ENCODE measurements at regions not wholly inside any gene's neighbourhood (a gene's known extent, or its start where the extent isn't known, plus 50 kb on each side); places are given as distances from the start of the nearest gene placed in this dataset.
"Not testable (repeated sequence)": the region's sequence is repeated elsewhere in the genome, so short reads cannot be mapped to it uniquely, and the experiment has no call there.

GRCh38 chr14:54010981-54011380 lies 54.4 kb upstream of the BMP4 start:
- CTCF ChIA-PET = no interaction called here

GRCh38 chr14:54023027-54023426 lies 66.4 kb upstream of the BMP4 start:
- POLR2A ChIA-PET = no interaction called here
- DNase-seq = no peak
- H3K4me3 Mint-ChIP-seq = no peak overlapping the region
- no peaks in the 10 kb centered on the region for H3K27me3 Mint-ChIP-seq
- no peaks in the 10 kb centered on the region for H3K36me3 Mint-ChIP-seq
- H3K27ac Mint-ChIP-seq = no peak overlapping the region
- H3K9me3 Mint-ChIP-seq = no peaks in the 10 kb centered on the region
- CTCF ChIA-PET = interaction anchor here (0.7 kb wide), 1 partner anchor 62 kb away, joined by 3 read pairs; no protein-coding TSS in a partner anchor
- intact Hi-C loops (cut with micrococcal nuclease) = no loop called here
- no peaks in the 10 kb centered on the region for H3K4me1 Mint-ChIP-seq (ENCODE audit: low read depth)

More at GRCh38 chr14:54010981-54011380, 54.4 kb upstream of the BMP4 start:
- Mint-ChIP-seq H3K9me3 (peaks cover 3% of the 10 kb centered on the region), H3K27ac (no peak overlapping the region), H3K4me3 (no peak overlapping the region), H3K36me3 (no peaks in the 10 kb centered on the region), H3K27me3 (peaks cover 3% of the 10 kb centered on the region), H3K4me1 (ENCODE audit: low read depth) (no peaks in the 10 kb centered on the region)
- POLR2A ChIA-PET = no interaction called here
- intact Hi-C loops (cut with micrococcal nuclease) = no loop called here
- no peak for DNase-seq

DNA sequence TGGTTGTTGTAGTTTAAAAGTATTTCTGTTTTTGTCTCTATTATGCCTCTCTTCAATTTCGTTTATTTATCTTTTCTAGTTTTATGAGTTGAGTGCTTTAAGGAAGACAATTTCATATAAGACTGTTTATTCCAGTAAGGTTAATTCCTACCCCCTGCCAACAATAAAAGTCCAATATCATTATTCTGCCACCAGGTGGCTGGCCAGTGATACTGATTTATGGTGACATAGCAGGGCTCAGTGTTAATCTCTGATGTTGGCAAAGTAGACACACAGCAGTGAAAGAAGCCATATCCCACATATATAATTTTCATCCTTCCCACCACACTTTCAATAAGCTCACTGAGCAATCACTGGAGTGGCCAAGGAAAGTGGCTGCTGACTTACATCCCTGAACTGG lies 69.0 kb upstream of the BMP4 start:
- H3K4me3 Mint-ChIP-seq = no peak overlapping the region
- no peaks in the 10 kb centered on the region for H3K27me3 Mint-ChIP-seq
- no peaks in the 10 kb centered on the region for H3K36me3 Mint-ChIP-seq
- CTCF ChIA-PET = no interaction called here
- H3K4me1 Mint-ChIP-seq (ENCODE audit: low read depth) = no peaks in the 10 kb centered on the region
- intact Hi-C loops (cut with micrococcal nuclease) = no loop called here
- POLR2A ChIA-PET = no interaction called here
- H3K27ac Mint-ChIP-seq = no peak overlapping the region
- peaks cover 4% of the 10 kb centered on the region for H3K9me3 Mint-ChIP-seq
- no peak for DNase-seq

GRCh38 chr14:54026671-54027070 lies 70.0 kb upstream of the BMP4 start:
- Mint-ChIP-seq H3K36me3 (no peaks in the 10 kb centered on the region), H3K27me3 (no peaks in the 10 kb centered on the region), H3K4me1 (ENCODE audit: low read depth) (no peaks in the 10 kb centered on the region), H3K9me3 (peaks cover 4% of the 10 kb centered on the region), H3K27ac (no peak overlapping the region), H3K4me3 (no peak overlapping the region)
- ChIA-PET CTCF (interaction anchor here (1.2 kb wide), 1 partner anchor 14 kb away, joined by 3 read pairs; no protein-coding TSS in a partner anchor), POLR2A (no interaction called here)
- intact Hi-C loops (cut with micrococcal nuclease) = no loop called here
- no peak for DNase-seq

DNA sequence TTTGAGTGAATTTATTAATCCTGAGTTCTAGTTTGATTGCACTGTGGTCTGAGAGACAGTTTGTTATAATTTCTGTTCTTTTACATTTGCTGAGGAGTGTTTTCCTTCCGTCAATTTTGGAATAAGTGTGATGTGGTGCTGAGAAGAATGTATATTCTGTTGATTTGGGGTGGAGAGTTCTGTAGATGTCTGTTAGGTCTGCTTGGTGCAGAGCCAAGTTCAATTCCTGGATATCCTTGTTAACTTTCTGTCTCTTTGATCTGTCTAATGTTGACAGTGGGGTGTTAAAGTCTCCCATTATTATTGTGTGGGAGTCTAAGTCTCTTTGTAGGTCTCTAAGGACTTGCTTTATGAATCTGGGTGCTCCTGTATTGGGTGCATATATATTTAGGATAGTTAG lies 74.4 kb upstream of the BMP4 start:
- H3K36me3 Mint-ChIP-seq; H3K27me3 Mint-ChIP-seq; POLR2A ChIA-PET; H3K4me3 Mint-ChIP-seq; H3K4me1 Mint-ChIP-seq (ENCODE audit: low read depth); CTCF ChIA-PET; DNase-seq; intact Hi-C loops (cut with micrococcal nuclease); H3K27ac Mint-ChIP-seq: not testable (repeated sequence)
- peaks cover 22% of the 10 kb centered on the region for H3K9me3 Mint-ChIP-seq

DNA sequence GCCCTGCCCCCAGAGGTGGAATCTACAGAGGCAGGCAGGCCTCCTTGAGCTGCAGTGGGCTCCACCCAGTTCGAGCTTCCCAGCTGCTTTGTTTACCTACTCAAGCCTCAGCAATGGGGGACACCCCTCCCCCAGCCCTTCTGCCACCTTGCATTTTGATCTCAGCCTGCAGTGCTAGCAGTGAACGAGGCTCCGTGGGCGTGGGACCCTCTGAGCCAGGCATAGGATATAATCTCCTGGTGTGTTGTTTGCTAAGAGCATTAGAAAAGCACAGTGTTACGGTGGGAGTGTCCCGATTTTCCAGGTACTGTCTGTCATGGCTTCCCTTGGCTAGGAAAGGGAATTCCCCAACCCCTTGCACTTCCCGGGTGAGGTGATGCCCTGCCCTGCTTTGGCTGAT lies 76.7 kb upstream of the BMP4 start:
- H3K4me3 Mint-ChIP-seq; H3K4me1 Mint-ChIP-seq (ENCODE audit: low read depth); DNase-seq; intact Hi-C loops (cut with micrococcal nuclease); H3K27me3 Mint-ChIP-seq; H3K36me3 Mint-ChIP-seq; H3K27ac Mint-ChIP-seq; POLR2A ChIA-PET; CTCF ChIA-PET: not testable (repeated sequence)
- peaks cover 20% of the 10 kb centered on the region for H3K9me3 Mint-ChIP-seq

GRCh38 chr14:54038724-54039123 lies 82.1 kb upstream of the BMP4 start:
- ChIA-PET POLR2A (no interaction called here), CTCF (no interaction called here)
- intact Hi-C loops (cut with micrococcal nuclease) = no loop called here
- Mint-ChIP-seq H3K27me3 (peaks cover 2% of the 10 kb centered on the region), H3K36me3 (no peaks in the 10 kb centered on the region), H3K4me1 (ENCODE audit: low read depth) (no peaks in the 10 kb centered on the region), H3K27ac (no peak overlapping the region), H3K4me3 (no peak overlapping the region), H3K9me3 (peaks cover 14% of the 10 kb centered on the region)
- DNase-seq = no peak

- Mint-ChIP-seq H3K4me3 (no peak overlapping the region), H3K27ac (no peak overlapping the region), H3K9me3 (peaks cover 10% of the 10 kb centered on the region), H3K27me3 (peaks cover 2% of the 10 kb centered on the region), H3K36me3 (no peaks in the 10 kb centered on the region), H3K4me1 (ENCODE audit: low read depth) (no peaks in the 10 kb centered on the region)
- no peak for DNase-seq
- POLR2A ChIA-PET = no interaction called here
- CTCF ChIA-PET = no interaction called here
- intact Hi-C loops (cut with micrococcal nuclease) = no loop called here
Measured at GRCh38 chr14:54039311-54039710, 82.7 kb upstream of the BMP4 start.

- H3K27me3 Mint-ChIP-seq = peaks cover 2% of the 10 kb centered on the region
- H3K4me1 Mint-ChIP-seq (ENCODE audit: low read depth) = no peaks in the 10 kb centered on the region
- H3K9me3 Mint-ChIP-seq = no peaks in the 10 kb centered on the region
- ChIA-PET CTCF (interaction anchor here (1.3 kb wide), 1 partner anchor 14 kb away, joined by 3 read pairs; no protein-coding TSS in a partner anchor), POLR2A (no interaction called here)
- no peak overlapping the region for H3K4me3 Mint-ChIP-seq
- no peaks in the 10 kb centered on the region for H3K36me3 Mint-ChIP-seq
- intact Hi-C loops (cut with micrococcal nuclease) = no loop called here
- H3K27ac Mint-ChIP-seq = no peak overlapping the region
- no peak for DNase-seq
Measured at GRCh38 chr14:54040846-54041245, 84.2 kb upstream of the BMP4 start.

DNA sequence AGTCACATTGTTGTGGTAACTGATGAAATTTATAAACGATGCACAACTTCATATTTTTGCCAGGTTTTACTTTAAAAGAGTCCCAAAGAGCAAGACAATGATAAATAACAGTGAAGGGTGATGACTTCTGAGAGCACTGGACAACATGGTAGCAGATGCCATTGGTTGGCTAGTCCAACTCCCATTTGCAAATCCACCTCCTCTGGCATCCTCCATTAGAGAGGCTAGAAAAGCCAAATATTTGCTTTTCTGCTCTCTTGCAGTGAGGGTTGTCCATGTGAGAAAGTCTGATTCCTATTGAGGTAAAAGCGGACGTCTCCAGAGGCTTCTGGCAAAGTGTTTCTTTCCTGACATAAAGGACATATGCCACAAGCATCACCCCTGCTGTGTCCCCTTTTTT lies 89.6 kb upstream of the BMP4 start:
- Mint-ChIP-seq H3K36me3 (no peaks in the 10 kb centered on the region), H3K27me3 (no peaks in the 10 kb centered on the region), H3K4me1 (ENCODE audit: low read depth) (no peaks in the 10 kb centered on the region), H3K4me3 (no peak overlapping the region), H3K9me3 (no peaks in the 10 kb centered on the region), H3K27ac (no peak overlapping the region)
- no peak for DNase-seq
- ChIA-PET POLR2A (interaction anchor here (0.6 kb wide), 1 partner anchor 284 kb away, joined by 4 read pairs; no protein-coding TSS in a partner anchor), CTCF (no interaction called here)
- intact Hi-C loops (cut with micrococcal nuclease) = no loop called here

DNA sequence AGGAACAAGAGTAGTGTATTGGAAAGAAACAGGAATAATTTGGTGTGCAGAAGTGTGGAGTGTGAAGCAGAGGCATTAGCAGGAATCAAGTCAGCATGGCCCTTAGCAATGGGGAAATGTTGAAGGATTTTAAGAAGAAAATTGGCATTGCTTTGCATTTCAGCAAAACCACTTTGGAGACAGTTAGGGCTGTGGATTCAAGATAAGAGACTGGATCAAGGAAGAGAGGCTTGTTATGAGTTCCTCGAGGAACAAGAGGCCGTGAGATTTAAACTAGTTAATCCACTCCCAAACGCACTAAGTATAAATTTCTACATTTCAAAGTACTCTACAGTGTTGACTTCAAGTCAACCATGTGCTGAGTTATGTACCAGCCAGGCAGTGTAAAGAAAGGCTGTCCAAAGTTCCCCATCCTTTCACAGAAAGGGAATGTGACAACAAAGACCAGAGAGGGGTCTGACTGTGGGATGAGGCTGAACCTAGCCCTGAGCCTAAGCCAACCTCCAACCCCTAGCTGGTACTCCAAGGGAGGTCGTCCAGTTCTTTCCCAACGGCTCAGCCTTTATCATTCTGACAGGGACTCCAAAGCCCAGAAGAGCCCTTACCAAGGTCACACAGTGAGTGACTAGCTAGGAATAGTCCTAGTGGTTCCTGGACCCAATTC lies 91.2 kb upstream of the BMP4 start:
- no peaks in the 10 kb centered on the region for H3K36me3 Mint-ChIP-seq
- no peaks in the 10 kb centered on the region for H3K9me3 Mint-ChIP-seq
- H3K4me1 Mint-ChIP-seq (ENCODE audit: low read depth) = no peaks in the 10 kb centered on the region
- no peak overlapping the region for H3K27ac Mint-ChIP-seq
- ChIA-PET POLR2A (no interaction called here), CTCF (no interaction called here)
- no peak overlapping the region for H3K4me3 Mint-ChIP-seq
- no peaks in the 10 kb centered on the region for H3K27me3 Mint-ChIP-seq
- no peak for DNase-seq
- intact Hi-C loops (cut with micrococcal nuclease) = no loop called here

DNA sequence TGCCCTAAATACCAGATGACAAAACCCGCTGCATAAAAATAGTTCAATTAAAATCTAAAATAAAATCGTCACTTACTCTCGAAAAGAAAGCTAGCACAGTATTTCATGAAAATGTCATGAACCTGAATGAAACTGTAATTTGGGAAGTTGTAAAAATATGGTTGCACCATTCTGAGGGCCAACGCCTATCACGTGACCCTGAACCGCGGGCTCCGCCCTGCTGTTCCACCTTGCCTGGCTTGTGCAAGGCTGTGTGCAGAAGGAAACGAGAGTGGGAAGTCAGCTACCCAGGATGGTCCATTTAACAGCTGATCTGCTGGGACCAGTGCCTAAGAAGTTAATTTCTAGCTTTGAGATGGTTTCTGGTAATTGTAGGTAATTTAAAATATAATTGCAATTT lies 91.7 kb upstream of the BMP4 start:
- H3K9me3 Mint-ChIP-seq = no peaks in the 10 kb centered on the region
- no peak overlapping the region for H3K27ac Mint-ChIP-seq
- ChIA-PET POLR2A (no interaction called here), CTCF (no interaction called here)
- intact Hi-C loops (cut with micrococcal nuclease) = no loop called here
- no peak for DNase-seq
- no peaks in the 10 kb centered on the region for H3K27me3 Mint-ChIP-seq
- H3K4me1 Mint-ChIP-seq (ENCODE audit: low read depth) = no peaks in the 10 kb centered on the region
- no peaks in the 10 kb centered on the region for H3K36me3 Mint-ChIP-seq
- H3K4me3 Mint-ChIP-seq = no peak overlapping the region

DNA sequence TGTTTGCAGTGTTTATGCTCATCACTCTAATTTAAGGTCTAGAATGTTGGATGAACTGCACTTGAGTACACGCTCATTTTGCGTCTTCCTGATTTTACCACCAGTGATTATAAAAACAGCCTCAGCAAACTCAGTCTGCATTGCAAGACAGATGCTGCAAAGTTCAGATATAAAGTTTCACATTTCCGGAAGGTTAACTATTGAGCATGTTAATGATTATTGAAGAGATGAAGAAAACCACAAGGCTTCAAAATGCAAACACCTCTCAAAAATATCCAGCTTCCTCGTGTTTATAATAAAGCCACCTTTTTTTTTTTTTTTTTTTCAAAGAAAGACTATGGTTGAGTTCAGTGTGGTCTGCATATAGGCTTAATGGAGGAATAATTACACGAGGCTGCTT lies 92.1 kb upstream of the BMP4 start:
- H3K4me1 Mint-ChIP-seq (ENCODE audit: low read depth) = no peaks in the 10 kb centered on the region
- ChIA-PET CTCF (no interaction called here), POLR2A (no interaction called here)
- H3K4me3 Mint-ChIP-seq = no peak overlapping the region
- H3K9me3 Mint-ChIP-seq = no peaks in the 10 kb centered on the region
- no peak for DNase-seq
- no peak overlapping the region for H3K27ac Mint-ChIP-seq
- H3K27me3 Mint-ChIP-seq = no peaks in the 10 kb centered on the region
- intact Hi-C loops (cut with micrococcal nuclease) = no loop called here
- no peaks in the 10 kb centered on the region for H3K36me3 Mint-ChIP-seq

All from activated CD4-positive, alpha-beta memory T cell treated with anti-CD3 and anti-CD28 coated beads for 36 hours (primary cell).